ENCODE measurements at regions not wholly inside any gene's neighbourhood (a gene's known extent, or its start where the extent isn't known, plus 50 kb on each side); places are given as distances from the start of the nearest gene placed in this dataset.

GRCh38 chr9:12915366-12915954, 140.6 kb downstream of the LURAP1L start:
- Histone ChIP-seq H3K4me1 (ENCODE audit: control extremely low read depth in 1 of 4, control insufficient read depth in 4 of 4, insufficient read depth in 4 of 4, low read length in 3 of 4) (no peaks in the 10 kb centered on the region), H3K9me3 (ENCODE audit: control extremely low read depth in 1 of 5, control insufficient read depth in 4 of 5, insufficient read depth in 2 of 5, low read depth in 1 of 5, low read length in 4 of 5) (no peaks in the 10 kb centered on the region), H3K27me3 (replicated peaks in 2 of 5; ENCODE audit: control insufficient read depth in 4 of 5, insufficient read depth in 5 of 5, low read length in 4 of 5) (peaks cover 0 to 2% (median 0%) of the 10 kb centered on the region in 5 experiments), H3K36me3 (ENCODE audit: control insufficient read depth in 4 of 4, insufficient read depth in 4 of 4, low read length in 3 of 4) (no peaks in the 10 kb centered on the region), H3K4me3 (ENCODE audit: control insufficient read depth in 1 of 7, extremely low read depth in 1 of 7, insufficient read depth in 4 of 7, low read depth in 2 of 7, low read length in 6 of 7) (no peak overlapping the region), H3K27ac (ENCODE audit: insufficient read depth in 1 of 2, low read depth in 1 of 2, low read length in 2 of 2, poor library complexity in 1 of 2, severe bottlenecking in 2 of 2) (no peak overlapping the region)
- no peak for DNase-seq
- CTCF ChIA-PET: no interaction called here
- POLR2A ChIA-PET: no interaction called here
- 89% methylated on average over 3 of the region's 3 CpGs for WGBS (ENCODE audit: insufficient coverage)

GRCh38 chr9:12916042-12916441, 141.2 kb downstream of the LURAP1L start:
- whole genome bisulfite sequencing (ENCODE audit: insufficient coverage): 75% methylated on average over 1 of the region's 1 CpG
- Histone ChIP-seq H3K27ac (ENCODE audit: insufficient read depth in 1 of 2, low read depth in 1 of 2, low read length in 2 of 2, poor library complexity in 1 of 2, severe bottlenecking in 2 of 2) (no peak overlapping the region), H3K9me3 (ENCODE audit: control extremely low read depth in 1 of 5, control insufficient read depth in 4 of 5, insufficient read depth in 2 of 5, low read depth in 1 of 5, low read length in 4 of 5) (no peaks in the 10 kb centered on the region), H3K27me3 (replicated peaks in 2 of 5; ENCODE audit: control insufficient read depth in 4 of 5, insufficient read depth in 5 of 5, low read length in 4 of 5) (peaks cover 0 to 2% (median 0%) of the 10 kb centered on the region in 5 experiments), H3K4me1 (ENCODE audit: control extremely low read depth in 1 of 4, control insufficient read depth in 4 of 4, insufficient read depth in 4 of 4, low read length in 3 of 4) (no peaks in the 10 kb centered on the region), H3K4me3 (ENCODE audit: control insufficient read depth in 1 of 7, extremely low read depth in 1 of 7, insufficient read depth in 4 of 7, low read depth in 2 of 7, low read length in 6 of 7) (no peak overlapping the region), H3K36me3 (ENCODE audit: control insufficient read depth in 4 of 4, insufficient read depth in 4 of 4, low read length in 3 of 4) (no peaks in the 10 kb centered on the region)
- DNase-seq: no peak
- POLR2A ChIA-PET: no interaction called here
- CTCF ChIA-PET: no interaction called here

GRCh38 chr9:12920437-12920836, 145.6 kb downstream of the LURAP1L start:
- H3K9me3 ChIP-seq (ENCODE audit: control extremely low read depth in 1 of 5, control insufficient read depth in 4 of 5, insufficient read depth in 2 of 5, low read depth in 1 of 5, low read length in 4 of 5): no peaks in the 10 kb centered on the region
- no peak overlapping the region for H3K4me3 ChIP-seq (ENCODE audit: control insufficient read depth in 1 of 7, extremely low read depth in 1 of 7, insufficient read depth in 4 of 7, low read depth in 2 of 7, low read length in 6 of 7)
- no peaks in the 10 kb centered on the region for H3K4me1 ChIP-seq (ENCODE audit: control extremely low read depth in 1 of 4, control insufficient read depth in 4 of 4, insufficient read depth in 4 of 4, low read length in 3 of 4)
- CTCF ChIA-PET: no interaction called here
- no peak for DNase-seq
- POLR2A ChIA-PET: no interaction called here
- 90% methylated on average over 1 of the region's 2 CpGs for WGBS (ENCODE audit: insufficient coverage)
- H3K27ac ChIP-seq (ENCODE audit: insufficient read depth in 1 of 2, low read depth in 1 of 2, low read length in 2 of 2, poor library complexity in 1 of 2, severe bottlenecking in 2 of 2): no peak overlapping the region
- H3K36me3 ChIP-seq (ENCODE audit: control insufficient read depth in 4 of 4, insufficient read depth in 4 of 4, low read length in 3 of 4): no peaks in the 10 kb centered on the region
- peaks cover 0 to 2% (median 0%) of the 10 kb centered on the region in 5 experiments for H3K27me3 ChIP-seq (replicated peaks in 2 of 5; ENCODE audit: control insufficient read depth in 4 of 5, insufficient read depth in 5 of 5, low read length in 4 of 5)

- CTCF ChIA-PET: no interaction called here
- H3K9me3 ChIP-seq (ENCODE audit: control extremely low read depth in 1 of 5, control insufficient read depth in 4 of 5, insufficient read depth in 2 of 5, low read depth in 1 of 5, low read length in 4 of 5): no peaks in the 10 kb centered on the region
- H3K4me1 ChIP-seq (ENCODE audit: control extremely low read depth in 1 of 4, control insufficient read depth in 4 of 4, insufficient read depth in 4 of 4, low read length in 3 of 4): no peaks in the 10 kb centered on the region
- peaks cover 0 to 2% (median 0%) of the 10 kb centered on the region in 5 experiments for H3K27me3 ChIP-seq (replicated peaks in 2 of 5; ENCODE audit: control insufficient read depth in 4 of 5, insufficient read depth in 5 of 5, low read length in 4 of 5)
- no peaks in the 10 kb centered on the region for H3K36me3 ChIP-seq (ENCODE audit: control insufficient read depth in 4 of 4, insufficient read depth in 4 of 4, low read length in 3 of 4)
- POLR2A ChIA-PET: no interaction called here
- 100% methylated on average over 1 of the region's 3 CpGs for WGBS (ENCODE audit: insufficient coverage)
- H3K4me3 ChIP-seq (ENCODE audit: control insufficient read depth in 1 of 7, extremely low read depth in 1 of 7, insufficient read depth in 4 of 7, low read depth in 2 of 7, low read length in 6 of 7): no peak overlapping the region
- H3K27ac ChIP-seq (ENCODE audit: insufficient read depth in 1 of 2, low read depth in 1 of 2, low read length in 2 of 2, poor library complexity in 1 of 2, severe bottlenecking in 2 of 2): no peak overlapping the region
- no peak for DNase-seq
Measured at GRCh38 chr9:12921621-12922020, 146.8 kb downstream of the LURAP1L start.

- POLR2A ChIA-PET: no interaction called here
- Histone ChIP-seq H3K9me3 (ENCODE audit: control extremely low read depth in 1 of 5, control insufficient read depth in 4 of 5, insufficient read depth in 2 of 5, low read depth in 1 of 5, low read length in 4 of 5) (no peaks in the 10 kb centered on the region), H3K4me1 (ENCODE audit: control extremely low read depth in 1 of 4, control insufficient read depth in 4 of 4, insufficient read depth in 4 of 4, low read length in 3 of 4) (no peaks in the 10 kb centered on the region), H3K27ac (ENCODE audit: insufficient read depth in 1 of 2, low read depth in 1 of 2, low read length in 2 of 2, poor library complexity in 1 of 2, severe bottlenecking in 2 of 2) (no peak overlapping the region), H3K36me3 (ENCODE audit: control insufficient read depth in 4 of 4, insufficient read depth in 4 of 4, low read length in 3 of 4) (no peaks in the 10 kb centered on the region), H3K27me3 (replicated peaks in 2 of 5; ENCODE audit: control insufficient read depth in 4 of 5, insufficient read depth in 5 of 5, low read length in 4 of 5) (no peaks in the 10 kb centered on the region), H3K4me3 (ENCODE audit: control insufficient read depth in 1 of 7, extremely low read depth in 1 of 7, insufficient read depth in 4 of 7, low read depth in 2 of 7, low read length in 6 of 7) (no peak overlapping the region)
- CTCF ChIA-PET: no interaction called here
- 96% methylated on average over 3 of the region's 4 CpGs for WGBS (ENCODE audit: insufficient coverage)
- DNase-seq: no peak
Measured at GRCh38 chr9:12922224-12922866, 147.5 kb downstream of the LURAP1L start.

- ChIA-PET CTCF (no interaction called here), POLR2A (no interaction called here)
- Histone ChIP-seq H3K27me3 (replicated peaks in 2 of 5; ENCODE audit: control insufficient read depth in 4 of 5, insufficient read depth in 5 of 5, low read length in 4 of 5) (no peaks in the 10 kb centered on the region), H3K4me3 (ENCODE audit: control insufficient read depth in 1 of 7, extremely low read depth in 1 of 7, insufficient read depth in 4 of 7, low read depth in 2 of 7, low read length in 6 of 7) (no peak overlapping the region), H3K36me3 (ENCODE audit: control insufficient read depth in 4 of 4, insufficient read depth in 4 of 4, low read length in 3 of 4) (no peaks in the 10 kb centered on the region), H3K4me1 (ENCODE audit: control extremely low read depth in 1 of 4, control insufficient read depth in 4 of 4, insufficient read depth in 4 of 4, low read length in 3 of 4) (no peaks in the 10 kb centered on the region), H3K27ac (ENCODE audit: insufficient read depth in 1 of 2, low read depth in 1 of 2, low read length in 2 of 2, poor library complexity in 1 of 2, severe bottlenecking in 2 of 2) (no peak overlapping the region), H3K9me3 (ENCODE audit: control extremely low read depth in 1 of 5, control insufficient read depth in 4 of 5, insufficient read depth in 2 of 5, low read depth in 1 of 5, low read length in 4 of 5) (no peaks in the 10 kb centered on the region)
- 80% methylated on average over 1 of the region's 1 CpG for WGBS (ENCODE audit: insufficient coverage)
- no peak for DNase-seq
Measured at GRCh38 chr9:12923468-12924009, 148.7 kb downstream of the LURAP1L start.

- no peak overlapping the region for H3K27ac ChIP-seq (ENCODE audit: insufficient read depth in 1 of 2, low read depth in 1 of 2, low read length in 2 of 2, poor library complexity in 1 of 2, severe bottlenecking in 2 of 2)
- CTCF ChIA-PET: interaction anchor here (0.8 kb wide), 1 partner anchor 14 kb away, joined by 3 read pairs; no protein-coding TSS in a partner anchor
- no peak overlapping the region for H3K4me3 ChIP-seq (ENCODE audit: control insufficient read depth in 1 of 7, extremely low read depth in 1 of 7, insufficient read depth in 4 of 7, low read depth in 2 of 7, low read length in 6 of 7)
- DNase-seq: no peak
- no peaks in the 10 kb centered on the region for H3K9me3 ChIP-seq (ENCODE audit: control extremely low read depth in 1 of 5, control insufficient read depth in 4 of 5, insufficient read depth in 2 of 5, low read depth in 1 of 5, low read length in 4 of 5)
- WGBS (ENCODE audit: insufficient coverage): 62% methylated on average over 2 of the region's 4 CpGs
- H3K4me1 ChIP-seq (ENCODE audit: control extremely low read depth in 1 of 4, control insufficient read depth in 4 of 4, insufficient read depth in 4 of 4, low read length in 3 of 4): no peaks in the 10 kb centered on the region
- no peaks in the 10 kb centered on the region for H3K36me3 ChIP-seq (ENCODE audit: control insufficient read depth in 4 of 4, insufficient read depth in 4 of 4, low read length in 3 of 4)
- POLR2A ChIA-PET: no interaction called here
- H3K27me3 ChIP-seq (replicated peaks in 2 of 5; ENCODE audit: control insufficient read depth in 4 of 5, insufficient read depth in 5 of 5, low read length in 4 of 5): no peaks in the 10 kb centered on the region
Measured at GRCh38 chr9:12930906-12931305, 156.1 kb downstream of the LURAP1L start.

All from common myeloid progenitor, CD34-positive (primary cell).